H1 (cell line): ENCODE measurements at regions not wholly inside any gene's neighbourhood (a gene's known extent, or its start where the extent isn't known, plus 50 kb on each side); places are given as distances from the start of the nearest gene placed in this dataset.

ENCODE experiments used
- BACH1 ChIP-seq: IDR thresholded peaks from 2 replicates; pipeline ENCODE4 v1.6.1; 2012; ENCODE audit warnings: low read length, improper control_type of control experiment
- GTF2F1 ChIP-seq: IDR thresholded peaks from 2 replicates; pipeline ENCODE4 v1.6.1; 2012; ENCODE audit warnings: low read depth, low read length, improper control_type of control experiment, borderline replicate concordance
- RNF2 ChIP-seq: fragments of 200-900, 300-1000 bp; sonication (generic); IDR thresholded peaks from 2 replicates; pipeline ENCODE4 v1.7.1; 2016; ENCODE audit warnings: borderline replicate concordance, low read depth, mild to moderate bottlenecking, antibody characterized with exemption, low read length; ENCODE audit not compliant: poor library complexity, severe bottlenecking; ENCODE audit errors: missing control alignments
- TEAD4 ChIP-seq: IDR thresholded peaks from 2 replicates; pipeline ENCODE4 v1.6.1; 2012; ENCODE audit warnings: low read depth, low read length, inconsistent platforms, mixed read lengths
- TF ChIP-seq, protein P1 (sequence below), 3 experiments: IDR thresholded peaks; 1 replicate in 2 of 3; 2 replicates in 1 of 3; pipeline versions ENCODE4 v1.5.1 to v1.6.1; 2011; ENCODE audit warnings: low read length in 3 of 3, mild to moderate bottlenecking in 3 of 3, inconsistent platforms in 2 of 3, low read depth in 1 of 3, moderate library complexity in 1 of 3; ENCODE audit not compliant: insufficient read depth in 1 of 3; ENCODE audit errors: control extremely low read depth in 1 of 3

- TF ChIP-seq BACH1 (no peak), TEAD4 (no peak), RNF2 (no peak), GTF2F1 (no peak)
- TF ChIP-seq, protein P1, sequence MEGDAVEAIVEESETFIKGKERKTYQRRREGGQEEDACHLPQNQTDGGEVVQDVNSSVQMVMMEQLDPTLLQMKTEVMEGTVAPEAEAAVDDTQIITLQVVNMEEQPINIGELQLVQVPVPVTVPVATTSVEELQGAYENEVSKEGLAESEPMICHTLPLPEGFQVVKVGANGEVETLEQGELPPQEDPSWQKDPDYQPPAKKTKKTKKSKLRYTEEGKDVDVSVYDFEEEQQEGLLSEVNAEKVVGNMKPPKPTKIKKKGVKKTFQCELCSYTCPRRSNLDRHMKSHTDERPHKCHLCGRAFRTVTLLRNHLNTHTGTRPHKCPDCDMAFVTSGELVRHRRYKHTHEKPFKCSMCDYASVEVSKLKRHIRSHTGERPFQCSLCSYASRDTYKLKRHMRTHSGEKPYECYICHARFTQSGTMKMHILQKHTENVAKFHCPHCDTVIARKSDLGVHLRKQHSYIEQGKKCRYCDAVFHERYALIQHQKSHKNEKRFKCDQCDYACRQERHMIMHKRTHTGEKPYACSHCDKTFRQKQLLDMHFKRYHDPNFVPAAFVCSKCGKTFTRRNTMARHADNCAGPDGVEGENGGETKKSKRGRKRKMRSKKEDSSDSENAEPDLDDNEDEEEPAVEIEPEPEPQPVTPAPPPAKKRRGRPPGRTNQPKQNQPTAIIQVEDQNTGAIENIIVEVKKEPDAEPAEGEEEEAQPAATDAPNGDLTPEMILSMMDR (IDR thresholded peaks at IDR 0.05; ENCODE audit: control extremely low read depth in 1 of 3, insufficient read depth in 1 of 3, low read depth in 1 of 3, low read length in 3 of 3) = no peak
Observed at GRCh38 chr10:32148864-32149251, 92.6 kb upstream of the KIF5B start (continued).
